ENCODE measurements at regions not wholly inside any gene's neighbourhood (a gene's known extent, or its start where the extent isn't known, plus 50 kb on each side); places are given as distances from the start of the nearest gene placed in this dataset.

DNA sequence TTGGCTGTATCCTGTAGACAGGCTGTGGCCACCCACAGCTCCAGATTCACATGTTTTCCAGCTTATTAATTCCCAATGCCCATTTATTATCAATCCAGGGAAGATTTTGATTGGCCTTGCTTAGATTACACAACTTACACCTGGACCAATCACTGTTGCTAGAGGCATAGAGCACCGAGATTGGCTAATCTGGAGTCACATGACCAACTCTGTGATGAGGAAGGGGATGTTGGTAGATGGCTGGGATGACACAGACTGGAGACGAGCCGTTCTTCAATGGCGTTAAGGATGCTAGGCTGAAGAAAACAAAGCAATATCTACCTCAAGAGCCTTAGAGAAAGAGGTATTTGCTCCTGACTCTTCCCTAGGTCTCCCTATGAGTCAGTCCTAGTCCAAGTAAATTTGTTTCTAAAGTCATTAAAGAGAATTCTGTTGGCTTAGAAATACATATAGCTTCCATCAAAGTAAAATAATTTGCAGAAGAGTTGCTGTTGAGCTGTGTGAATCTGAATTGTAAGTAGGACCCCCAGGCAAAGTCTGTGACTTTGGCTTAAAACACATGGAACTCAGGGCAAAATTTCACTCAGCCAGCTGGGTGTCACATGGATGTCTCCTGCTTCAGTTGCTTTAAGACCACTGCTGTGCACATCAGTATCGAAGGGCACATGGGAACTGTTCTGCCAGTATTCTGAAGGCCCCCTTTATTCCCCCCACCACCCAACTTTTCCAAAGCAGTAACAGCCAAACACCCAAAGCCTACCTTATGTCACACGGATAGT lies 326.4 kb upstream of the KLF4 start:
- Histone ChIP-seq H3K36me3 (ENCODE audit: control insufficient read depth, insufficient read depth, low read length) (no peaks in the 10 kb centered on the region), H3K4me3 (ENCODE audit: low read length) (no peak overlapping the region), H3K9me3 (ENCODE audit: control insufficient read depth, low read length) (no peaks in the 10 kb centered on the region), H3K4me1 (ENCODE audit: control insufficient read depth, insufficient read depth, low read length) (peaks cover 21% of the 10 kb centered on the region), H3K9ac (ENCODE audit: low read length) (no peak overlapping the region), H3K27me3 (ENCODE audit: control insufficient read depth, insufficient read depth, low read length) (no peaks in the 10 kb centered on the region)

DNA sequence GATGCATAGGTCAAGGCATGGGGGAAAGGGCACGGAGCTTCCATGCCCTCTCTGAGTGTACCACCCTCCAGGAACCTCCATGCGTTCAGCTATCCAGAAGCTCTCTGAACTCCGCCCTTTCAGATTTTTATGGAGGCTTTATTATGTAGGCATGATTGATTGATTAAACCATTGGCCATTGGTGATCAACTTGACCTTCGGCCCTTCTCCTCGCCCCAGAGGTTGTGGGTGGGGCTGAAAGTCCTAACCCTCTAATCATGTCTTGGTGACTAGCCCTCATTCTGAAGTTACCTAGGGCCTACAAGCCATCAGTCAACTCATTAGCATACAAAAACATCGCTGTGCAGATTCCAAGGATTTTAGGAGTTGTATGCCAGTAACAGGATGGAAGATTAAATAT lies 323.7 kb upstream of the KLF4 start:
- Histone ChIP-seq H3K9me3 (ENCODE audit: control insufficient read depth, low read length) (no peaks in the 10 kb centered on the region), H3K4me3 (ENCODE audit: low read length) (no peak overlapping the region), H3K9ac (ENCODE audit: low read length) (no peak overlapping the region), H3K27me3 (ENCODE audit: control insufficient read depth, insufficient read depth, low read length) (no peaks in the 10 kb centered on the region), H3K4me1 (ENCODE audit: control insufficient read depth, insufficient read depth, low read length) (peaks cover 6% of the 10 kb centered on the region), H3K36me3 (ENCODE audit: control insufficient read depth, insufficient read depth, low read length) (no peaks in the 10 kb centered on the region)

DNA sequence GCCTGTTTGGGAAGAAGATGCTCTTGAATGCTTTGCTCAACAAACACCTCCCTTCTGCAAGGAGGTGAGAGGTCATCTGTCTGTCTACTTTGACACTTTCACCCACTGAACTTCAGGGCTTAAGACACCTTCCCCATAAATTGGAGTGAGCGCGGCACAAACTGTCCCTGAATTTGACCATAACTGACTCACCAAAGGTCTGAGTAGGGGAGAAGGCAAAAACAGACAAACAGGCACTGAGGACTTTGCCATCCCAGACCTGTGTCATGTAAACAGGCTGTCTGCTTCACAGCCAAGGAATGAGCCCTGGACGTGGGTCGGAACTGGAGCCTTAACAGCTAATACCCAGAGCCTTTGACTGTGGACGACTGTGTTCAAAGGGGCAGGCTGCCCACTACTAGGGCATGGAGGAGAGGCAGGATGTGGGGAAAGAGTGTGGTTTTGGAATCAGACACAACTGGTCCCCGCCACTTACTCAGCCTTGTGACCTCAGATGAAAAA lies 320.9 kb upstream of the KLF4 start:
- Histone ChIP-seq H3K9ac (ENCODE audit: low read length) (no peak overlapping the region), H3K4me1 (ENCODE audit: control insufficient read depth, insufficient read depth, low read length) (peaks cover 5% of the 10 kb centered on the region), H3K9me3 (ENCODE audit: control insufficient read depth, low read length) (no peaks in the 10 kb centered on the region), H3K4me3 (ENCODE audit: low read length) (no peak overlapping the region), H3K27me3 (ENCODE audit: control insufficient read depth, insufficient read depth, low read length) (no peaks in the 10 kb centered on the region), H3K36me3 (ENCODE audit: control insufficient read depth, insufficient read depth, low read length) (no peaks in the 10 kb centered on the region)

DNA sequence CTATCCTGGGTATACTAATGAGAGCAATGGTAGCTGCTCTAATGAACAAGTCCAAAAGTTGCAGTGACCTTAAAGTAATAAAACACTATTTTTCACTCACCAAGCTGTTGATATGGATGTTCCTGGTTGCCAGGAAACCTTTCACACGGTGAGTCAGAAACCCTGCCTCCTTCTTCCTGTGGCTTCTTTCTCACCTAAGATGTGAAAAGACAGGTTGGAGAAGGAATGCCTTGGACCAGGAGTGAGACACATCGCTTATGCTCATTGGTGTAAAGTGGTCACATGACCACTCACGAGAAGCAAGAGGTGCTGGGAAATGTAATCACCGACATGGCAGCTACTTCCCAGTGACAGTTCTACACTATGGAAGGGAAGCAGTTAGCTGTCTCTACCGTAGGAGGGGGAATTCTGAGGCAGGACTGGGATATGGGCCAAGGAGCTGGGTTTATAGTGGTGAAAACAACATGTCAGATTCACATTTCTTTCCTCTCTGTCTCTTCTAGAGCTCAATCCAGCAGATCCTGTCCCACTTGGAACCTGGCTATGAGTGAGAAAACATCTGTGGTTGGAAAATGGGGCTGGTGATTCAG lies 320.4 kb upstream of the KLF4 start:
- Histone ChIP-seq H3K9ac (ENCODE audit: low read length) (no peak overlapping the region), H3K27me3 (ENCODE audit: control insufficient read depth, insufficient read depth, low read length) (no peaks in the 10 kb centered on the region)

DNA sequence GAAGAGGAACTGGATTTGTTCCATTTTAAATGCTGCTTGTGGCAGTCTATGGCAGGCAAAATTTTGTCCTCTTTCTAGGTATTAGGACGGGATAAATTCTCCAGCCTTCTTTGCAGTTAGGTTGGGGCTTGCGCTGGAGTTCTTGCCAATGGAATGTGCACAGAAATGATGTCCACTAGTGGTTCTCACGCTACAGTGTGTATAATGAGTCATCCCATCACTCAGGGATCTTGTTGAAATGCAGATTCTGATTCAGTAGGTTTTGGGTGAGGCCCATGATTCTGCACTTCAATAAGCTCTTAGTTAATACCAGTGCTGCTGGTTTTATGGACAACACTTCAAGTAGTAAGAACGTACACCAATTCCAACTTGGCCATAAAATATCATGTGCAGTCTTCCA lies 317.6 kb upstream of the KLF4 start:
- H3K36me3 ChIP-seq (ENCODE audit: control insufficient read depth, insufficient read depth, low read length), result no peaks in the 10 kb centered on the region
- no peak overlapping the region for H3K4me3 ChIP-seq (ENCODE audit: low read length)
- H3K27me3 ChIP-seq (ENCODE audit: control insufficient read depth, insufficient read depth, low read length), result no peaks in the 10 kb centered on the region
- H3K9me3 ChIP-seq (ENCODE audit: control insufficient read depth, low read length), result no peaks in the 10 kb centered on the region
- peaks cover 5% of the 10 kb centered on the region for H3K4me1 ChIP-seq (ENCODE audit: control insufficient read depth, insufficient read depth, low read length)
- H3K9ac ChIP-seq (ENCODE audit: low read length), result no peak overlapping the region

More for the DNA sequence above, 320.4 kb upstream of the KLF4 start:
- no peak overlapping the region for H3K4me3 ChIP-seq (ENCODE audit: low read length)
- no peaks in the 10 kb centered on the region for H3K9me3 ChIP-seq (ENCODE audit: control insufficient read depth, low read length)
- H3K36me3 ChIP-seq (ENCODE audit: control insufficient read depth, insufficient read depth, low read length), result no peaks in the 10 kb centered on the region
- H3K4me1 ChIP-seq (ENCODE audit: control insufficient read depth, insufficient read depth, low read length), result peaks cover 5% of the 10 kb centered on the region

DNA sequence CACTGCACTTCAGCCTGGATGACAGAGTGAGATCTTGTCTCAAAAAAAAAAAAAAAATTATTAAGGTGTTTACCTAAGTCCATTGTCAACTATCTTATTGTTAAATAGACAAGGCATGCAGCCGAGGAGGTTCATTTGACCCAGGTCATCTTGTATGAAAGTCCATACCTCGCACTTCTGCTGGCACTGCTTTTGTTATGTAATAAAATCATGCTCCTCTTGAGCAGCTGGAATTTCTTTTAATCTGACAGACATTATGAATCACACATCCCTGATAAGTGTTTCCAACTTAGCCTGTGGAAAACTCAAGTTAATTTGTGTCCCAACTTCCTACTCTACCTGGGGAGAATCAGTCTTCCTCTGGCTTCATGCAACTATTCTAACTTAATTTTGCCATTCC lies 315.6 kb upstream of the KLF4 start:
- no peak overlapping the region for H3K9ac ChIP-seq (ENCODE audit: low read length)

DNA sequence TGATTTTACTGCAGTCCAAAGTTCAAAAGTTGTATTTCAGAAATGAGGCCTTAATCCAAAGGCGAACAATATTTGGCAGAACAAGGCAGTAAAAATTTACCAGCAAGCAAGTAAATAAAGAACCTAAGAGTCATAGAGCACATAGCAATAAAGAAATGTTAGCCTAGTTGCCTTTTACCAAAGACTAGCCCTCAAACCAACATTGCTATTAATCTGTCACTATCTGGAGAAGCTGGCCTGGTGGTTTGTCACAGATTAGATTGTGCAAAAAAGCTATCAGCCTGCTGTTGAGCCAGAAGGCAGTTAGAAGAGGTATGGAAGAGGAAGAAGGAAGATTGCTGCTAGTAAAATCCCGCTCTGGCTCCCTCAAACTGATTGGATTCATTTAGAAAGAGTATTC lies 304.7 kb upstream of the KLF4 start:
- Histone ChIP-seq H3K27me3 (ENCODE audit: control insufficient read depth, insufficient read depth, low read length) (no peaks in the 10 kb centered on the region), H3K9ac (ENCODE audit: low read length) (no peak overlapping the region), H3K4me1 (ENCODE audit: control insufficient read depth, insufficient read depth, low read length) (peaks cover 13% of the 10 kb centered on the region), H3K9me3 (ENCODE audit: control insufficient read depth, low read length) (no peaks in the 10 kb centered on the region), H3K4me3 (ENCODE audit: low read length) (no peak overlapping the region), H3K36me3 (ENCODE audit: control insufficient read depth, insufficient read depth, low read length) (no peaks in the 10 kb centered on the region)

More for the DNA sequence above, 315.6 kb upstream of the KLF4 start:
- Histone ChIP-seq H3K9me3 (ENCODE audit: control insufficient read depth, low read length) (no peaks in the 10 kb centered on the region), H3K4me3 (ENCODE audit: low read length) (no peak overlapping the region), H3K27me3 (ENCODE audit: control insufficient read depth, insufficient read depth, low read length) (no peaks in the 10 kb centered on the region), H3K4me1 (ENCODE audit: control insufficient read depth, insufficient read depth, low read length) (peaks cover 5% of the 10 kb centered on the region), H3K36me3 (ENCODE audit: control insufficient read depth, insufficient read depth, low read length) (no peaks in the 10 kb centered on the region)

DNA sequence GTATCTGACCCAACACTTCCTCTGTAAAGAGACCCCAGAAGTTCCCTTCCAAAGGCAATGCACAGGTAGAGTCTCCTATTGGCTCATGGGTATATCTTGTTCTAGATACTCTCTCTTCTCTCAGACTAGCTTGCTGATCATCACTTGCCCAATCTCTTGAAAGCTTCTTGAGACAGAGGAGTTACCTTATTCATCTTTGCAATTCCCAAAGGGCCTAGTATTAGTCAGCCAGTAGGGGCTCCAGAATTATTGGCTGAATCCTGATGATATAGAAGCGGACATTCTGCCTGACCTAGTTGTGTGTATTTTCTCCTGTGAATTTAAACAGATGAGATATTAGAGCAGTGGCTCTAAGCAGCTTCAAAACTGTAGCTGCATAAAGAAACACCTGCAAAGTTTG lies 304.0 kb upstream of the KLF4 start:
- Histone ChIP-seq H3K4me3 (ENCODE audit: low read length) (no peak overlapping the region), H3K27me3 (ENCODE audit: control insufficient read depth, insufficient read depth, low read length) (no peaks in the 10 kb centered on the region), H3K4me1 (ENCODE audit: control insufficient read depth, insufficient read depth, low read length) (peaks cover 13% of the 10 kb centered on the region), H3K9me3 (ENCODE audit: control insufficient read depth, low read length) (no peaks in the 10 kb centered on the region), H3K9ac (ENCODE audit: low read length) (no peak overlapping the region), H3K36me3 (ENCODE audit: control insufficient read depth, insufficient read depth, low read length) (no peaks in the 10 kb centered on the region)

DNA sequence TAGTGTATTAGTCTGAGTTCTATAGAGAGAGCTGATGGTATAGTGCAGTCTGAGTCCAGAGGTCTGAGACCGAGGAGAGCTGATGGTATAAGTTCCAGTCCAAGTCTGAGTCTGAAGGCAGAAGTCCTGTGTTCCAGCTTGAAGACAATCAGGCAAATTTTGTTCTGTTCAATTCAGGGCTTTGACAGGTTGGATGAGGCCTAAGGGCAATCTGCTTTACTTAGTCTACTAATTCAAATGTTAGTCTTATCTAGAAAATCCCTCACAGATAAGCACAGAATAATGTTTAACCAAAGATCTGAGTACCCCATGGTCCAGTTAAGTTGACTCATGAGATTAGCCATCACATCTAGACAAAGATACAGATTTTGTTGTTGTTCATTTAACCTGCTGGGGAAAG lies 303.0 kb upstream of the KLF4 start:
- no peaks in the 10 kb centered on the region for H3K9me3 ChIP-seq (ENCODE audit: control insufficient read depth, low read length)
- H3K36me3 ChIP-seq (ENCODE audit: control insufficient read depth, insufficient read depth, low read length), result no peaks in the 10 kb centered on the region
- H3K27me3 ChIP-seq (ENCODE audit: control insufficient read depth, insufficient read depth, low read length), result no peaks in the 10 kb centered on the region
- H3K4me3 ChIP-seq (ENCODE audit: low read length), result no peak overlapping the region
- no peak overlapping the region for H3K9ac ChIP-seq (ENCODE audit: low read length)
- H3K4me1 ChIP-seq (ENCODE audit: control insufficient read depth, insufficient read depth, low read length), result peaks cover 13% of the 10 kb centered on the region

DNA sequence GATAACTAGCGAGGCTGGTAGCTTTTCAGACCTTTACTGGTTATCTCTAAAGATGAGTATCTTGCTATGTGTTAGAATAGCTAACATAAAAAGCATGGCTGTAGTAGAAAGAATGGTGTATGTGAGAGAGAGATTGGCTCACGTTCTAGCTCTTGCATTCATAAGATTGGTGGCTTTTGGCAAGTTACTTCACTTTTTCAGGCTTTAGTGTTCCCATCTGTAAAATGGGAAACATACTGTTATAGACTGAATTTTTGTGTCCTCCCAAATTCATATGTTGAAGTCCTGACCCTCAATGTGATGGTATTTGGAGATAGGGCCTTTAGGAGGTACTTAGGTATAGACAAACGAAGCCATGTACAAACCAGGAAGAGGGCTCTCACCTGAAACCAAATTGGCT lies 302.4 kb upstream of the KLF4 start:
- no peaks in the 10 kb centered on the region for H3K9me3 ChIP-seq (ENCODE audit: control insufficient read depth, low read length)
- no peak overlapping the region for H3K9ac ChIP-seq (ENCODE audit: low read length)
- H3K4me3 ChIP-seq (ENCODE audit: low read length), result no peak overlapping the region
- no peaks in the 10 kb centered on the region for H3K36me3 ChIP-seq (ENCODE audit: control insufficient read depth, insufficient read depth, low read length)
- H3K4me1 ChIP-seq (ENCODE audit: control insufficient read depth, insufficient read depth, low read length), result peaks cover 13% of the 10 kb centered on the region
- H3K27me3 ChIP-seq (ENCODE audit: control insufficient read depth, insufficient read depth, low read length), result no peaks in the 10 kb centered on the region

DNA sequence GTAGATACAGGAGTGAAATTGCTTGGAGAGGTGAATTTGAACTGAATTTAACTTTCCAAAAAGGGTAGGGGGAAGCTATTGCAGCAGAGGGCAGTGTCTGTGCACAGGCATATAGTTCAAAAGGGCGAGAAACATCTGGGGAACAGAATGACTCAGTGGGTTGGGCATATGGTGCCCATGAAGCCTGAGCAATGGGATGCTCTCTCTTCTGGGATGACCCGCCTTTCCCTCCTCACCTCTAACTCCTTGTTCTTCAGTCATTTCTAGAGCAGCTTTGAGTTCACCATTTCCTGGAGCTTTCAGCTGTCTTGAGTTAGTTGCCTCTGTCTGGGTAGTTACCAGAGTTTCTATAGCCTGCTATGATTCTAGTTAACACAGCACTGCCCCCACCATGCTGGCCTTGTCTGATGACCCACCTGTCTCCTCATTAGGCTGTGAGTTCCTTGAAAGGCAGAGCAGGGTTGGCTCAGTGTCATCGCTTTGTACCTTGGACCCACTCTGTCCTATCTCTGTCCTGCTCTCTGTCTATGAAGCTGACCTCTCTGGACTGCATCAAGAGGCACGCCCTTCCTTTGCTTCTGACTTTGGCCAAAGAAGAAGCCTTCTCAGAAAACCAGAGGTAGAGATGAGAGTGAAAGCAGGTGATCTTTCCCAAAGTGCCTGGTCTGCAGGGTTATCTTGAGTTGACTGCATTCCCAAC lies 299.6 kb upstream of the KLF4 start:
- no peaks in the 10 kb centered on the region for H3K36me3 ChIP-seq (ENCODE audit: control insufficient read depth, insufficient read depth, low read length)
- no peak overlapping the region for H3K9ac ChIP-seq (ENCODE audit: low read length)
- H3K9me3 ChIP-seq (ENCODE audit: control insufficient read depth, low read length), result no peaks in the 10 kb centered on the region
- H3K27me3 ChIP-seq (ENCODE audit: control insufficient read depth, insufficient read depth, low read length), result no peaks in the 10 kb centered on the region
- no peak overlapping the region for H3K4me3 ChIP-seq (ENCODE audit: low read length)
- H3K4me1 ChIP-seq (ENCODE audit: control insufficient read depth, insufficient read depth, low read length), result peaks cover 6% of the 10 kb centered on the region

DNA sequence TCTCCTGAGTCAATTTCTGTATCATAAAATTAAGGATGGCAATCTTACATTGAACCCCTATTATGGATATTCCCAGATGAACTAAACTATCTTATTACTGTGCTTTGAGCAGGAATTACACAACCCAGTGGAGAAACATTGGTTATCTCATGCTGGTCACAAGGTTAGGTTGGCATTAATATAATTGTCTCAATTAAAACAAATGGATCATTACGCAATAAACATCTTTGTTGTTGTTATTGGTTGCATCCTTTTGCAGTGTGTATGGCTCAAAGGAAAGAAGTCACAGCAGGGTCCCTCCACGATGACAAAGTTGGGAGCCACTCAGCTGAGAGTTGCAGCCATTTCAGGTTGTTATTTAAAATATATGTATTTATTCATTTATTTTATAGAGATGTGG lies 297.0 kb upstream of the KLF4 start:
- Histone ChIP-seq H3K4me1 (ENCODE audit: control insufficient read depth, insufficient read depth, low read length) (no peaks in the 10 kb centered on the region), H3K9me3 (ENCODE audit: control insufficient read depth, low read length) (no peaks in the 10 kb centered on the region), H3K4me3 (ENCODE audit: low read length) (no peak overlapping the region), H3K9ac (ENCODE audit: low read length) (no peak overlapping the region), H3K27me3 (ENCODE audit: control insufficient read depth, insufficient read depth, low read length) (no peaks in the 10 kb centered on the region), H3K36me3 (ENCODE audit: control insufficient read depth, insufficient read depth, low read length) (no peaks in the 10 kb centered on the region)

Data from mucosa of stomach (tissue), 1 donor.